ENCODE measurements at regions not wholly inside any gene's neighbourhood (a gene's known extent, or its start where the extent isn't known, plus 50 kb on each side); places are given as distances from the start of the nearest gene placed in this dataset.

DNA sequence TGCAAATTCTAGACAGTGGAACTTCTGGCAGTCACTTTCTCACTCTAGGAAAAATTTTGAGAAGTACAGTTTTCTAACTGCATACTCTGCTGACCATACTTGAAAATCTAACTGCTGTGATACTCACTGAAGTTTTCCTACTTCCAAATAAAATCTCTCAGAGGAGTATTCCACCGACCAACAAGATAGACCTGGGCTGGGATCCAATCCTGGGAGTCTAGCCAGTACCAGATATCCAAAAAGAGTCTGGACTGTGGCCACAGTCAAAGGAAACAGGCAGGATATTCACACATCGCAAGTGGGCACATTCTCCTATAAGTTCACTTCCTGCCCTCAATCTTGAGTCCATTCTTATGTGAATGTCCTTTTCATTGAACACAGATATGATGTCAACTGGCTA lies 1138.7 kb upstream of the PCDH7 start:
- H3K9me3 ChIP-seq = no peaks in the 10 kb centered on the region

GRCh38 chr4:29588617-29589016 lies 1131.6 kb upstream of the PCDH7 start:
- TF ChIP-seq EP300 (IDR thresholded peaks at IDR 0.05) (no peak), POLR2A (IDR thresholded peaks at IDR 0.05) (no peak), CTCF (IDR thresholded peaks at IDR 0.05) (no peak)
- Histone ChIP-seq H3K27ac (no peak overlapping the region), H3K4me3 (no peak overlapping the region), H3K36me3 (no peaks in the 10 kb centered on the region), H3K27me3 (no peaks in the 10 kb centered on the region), H3K4me1 (no peaks in the 10 kb centered on the region), H3K9me3 (no peaks in the 10 kb centered on the region)
- DNase-seq (ENCODE audit: low spot score in 2 of 2) = no peak
- 53 to 59% methylated on average over 3 of the region's 3 CpGs for WGBS, 2 donors

More for the DNA sequence above, 1138.7 kb upstream of the PCDH7 start:
- Histone ChIP-seq H3K36me3 (no peaks in the 10 kb centered on the region), H3K27ac (no peak overlapping the region), H3K4me1 (no peaks in the 10 kb centered on the region), H3K4me3 (no peak overlapping the region), H3K27me3 (no peaks in the 10 kb centered on the region)
- WGBS, 2 donors = 6 to 15% methylated on average over 2 of the region's 2 CpGs
- TF ChIP-seq POLR2A (IDR thresholded peaks at IDR 0.05) = no peak
- no peak for TF ChIP-seq CTCF (IDR thresholded peaks at IDR 0.05)
- TF ChIP-seq EP300 (IDR thresholded peaks at IDR 0.05) = no peak
- DNase-seq (ENCODE audit: low spot score in 2 of 2) = no peak

- 74 to 80% methylated on average over 5 of the region's 5 CpGs for whole genome bisulfite sequencing, 2 donors
These were observed 1123.9 kb upstream of the PCDH7 start for GRCh38 chr4:29596228-29596627.

DNA sequence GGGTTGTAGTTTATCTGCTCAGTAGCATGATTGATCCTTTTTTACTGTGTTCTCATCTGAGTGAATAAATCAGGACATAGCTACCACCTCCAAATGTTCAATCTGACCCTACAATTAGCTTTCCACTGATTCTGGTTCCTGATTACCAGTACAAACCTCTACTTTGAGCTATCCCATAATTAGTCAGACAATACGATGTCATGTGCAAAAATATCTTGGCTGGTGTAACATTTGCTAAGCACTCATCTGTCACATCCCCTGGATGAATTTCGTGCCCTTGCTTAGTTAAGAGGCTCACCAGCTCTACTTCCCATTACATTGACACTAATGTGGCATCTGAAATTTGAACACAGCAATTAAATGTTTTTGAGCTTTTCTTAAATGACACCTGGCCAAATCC lies 1101.0 kb upstream of the PCDH7 start:
- no peak overlapping the region for H3K27ac ChIP-seq
- no peak overlapping the region for H3K4me3 ChIP-seq
- no peaks in the 10 kb centered on the region for H3K9me3 ChIP-seq
- H3K27me3 ChIP-seq = no peaks in the 10 kb centered on the region
- 83 to 86% methylated on average over 2 of the region's 2 CpGs for WGBS, 2 donors
- H3K36me3 ChIP-seq = no peaks in the 10 kb centered on the region
- no peaks in the 10 kb centered on the region for H3K4me1 ChIP-seq
- no peak for DNase-seq (ENCODE audit: low spot score in 2 of 2)
- TF ChIP-seq POLR2A (IDR thresholded peaks at IDR 0.05) = no peak
- TF ChIP-seq CTCF (IDR thresholded peaks at IDR 0.05) = no peak
- TF ChIP-seq EP300 (IDR thresholded peaks at IDR 0.05) = no peak

More at GRCh38 chr4:29596228-29596627, 1123.9 kb upstream of the PCDH7 start:
- Histone ChIP-seq H3K9me3 (no peaks in the 10 kb centered on the region), H3K4me1 (no peaks in the 10 kb centered on the region), H3K27me3 (no peaks in the 10 kb centered on the region), H3K4me3 (no peak overlapping the region), H3K27ac (no peak overlapping the region), H3K36me3 (no peaks in the 10 kb centered on the region)
- no peak for DNase-seq (ENCODE audit: low spot score in 2 of 2)
- TF ChIP-seq EP300 (IDR thresholded peaks at IDR 0.05) = no peak
- TF ChIP-seq CTCF (IDR thresholded peaks at IDR 0.05) = no peak
- no peak for TF ChIP-seq POLR2A (IDR thresholded peaks at IDR 0.05)

- WGBS, 2 donors = 31 to 56% methylated on average over 2 of the region's 2 CpGs
- TF ChIP-seq EP300 (IDR thresholded peaks at IDR 0.05) = no peak
- TF ChIP-seq POLR2A (IDR thresholded peaks at IDR 0.05) = no peak
- TF ChIP-seq CTCF (IDR thresholded peaks at IDR 0.05) = no peak
- H3K36me3 ChIP-seq = no peaks in the 10 kb centered on the region
These were observed 1088.0 kb upstream of the PCDH7 start for GRCh38 chr4:29632199-29632598.

More at GRCh38 chr4:29632199-29632598, 1088.0 kb upstream of the PCDH7 start:
- no peaks in the 10 kb centered on the region for H3K4me1 ChIP-seq
- H3K4me3 ChIP-seq = no peak overlapping the region
- no peak overlapping the region for H3K27ac ChIP-seq
- no peaks in the 10 kb centered on the region for H3K9me3 ChIP-seq
- no peaks in the 10 kb centered on the region for H3K27me3 ChIP-seq
- DNase-seq (ENCODE audit: low spot score in 2 of 2) = no peak

Data from tibial nerve (tissue), 4 donors.